Endothelial cell of umbilical vein (primary cell): ENCODE measurements at regions not wholly inside any gene's neighbourhood (a gene's known extent, or its start where the extent isn't known, plus 50 kb on each side); places are given as distances from the start of the nearest gene placed in this dataset.

ENCODE experiments used
- BruUV-seq: library from RNA; stranded (reverse); fragments of 400-500 nt; replicated peaks from 2 replicates; lab custom pipeline; 2021; lab: Mats Ljungman, UMichigan
- CTCF ChIA-PET: fragments of 300-600, 350-600 bp; sonication (Branson Sonifier 250); formaldehyde crosslinking; loops from one replicate; lab custom pipeline; 2021; ENCODE audit warnings: antibody characterized with exemption, inconsistent platforms; lab: Charles Lee
- POLR2A ChIA-PET: fragments of 300-600, 350-600 bp; sonication (Branson Sonifier 250); formaldehyde crosslinking; loops from one replicate; lab custom pipeline; 2021; ENCODE audit warnings: antibody characterized with exemption, inconsistent platforms; lab: Charles Lee
- DNase-seq: peaks from one replicate; pipeline ENCODE4 v3.0.0-alpha.2; 2011; ENCODE audit warnings: low read depth, low spot score
- FAIRE-seq: peaks from 2 replicates; lab custom pipeline; 2011; peaks lifted over from hg19 to GRCh38; lab: Jason Lieb, UNC
- H2AFZ ChIP-seq: 2 replicates; pipeline ENCODE4 v1.6.0; 2012; ENCODE audit warnings: low read depth, low read length, control low read depth, inconsistent platforms
- H3K27ac ChIP-seq: 2 replicates; pipeline ENCODE4 v1.5.1; 2011; ENCODE audit warnings: low read depth, mild to moderate bottlenecking, control low read depth, low read length, moderate library complexity; ENCODE audit not compliant: insufficient read depth
- H3K27me3 ChIP-seq, 2 experiments: 2 replicates each; pipeline versions ENCODE4 v1.6.0 to v1.6.1; 2011; ENCODE audit warnings: low read length in 2 of 2, mixed read lengths in 1 of 2; ENCODE audit not compliant: control insufficient read depth in 2 of 2, insufficient read depth in 2 of 2
- H3K36me3 ChIP-seq, 2 experiments: 2 replicates in 1 of 2; 3 replicates in 1 of 2; pipeline ENCODE4 v1.5.1; 2011; ENCODE audit warnings: low read length in 2 of 2, mild to moderate bottlenecking in 1 of 2, moderate library complexity in 1 of 2; ENCODE audit not compliant: control insufficient read depth in 2 of 2, insufficient read depth in 2 of 2; ENCODE audit errors: extremely low read depth in 1 of 2
- H3K4me1 ChIP-seq: 3 replicates; pipeline ENCODE4 v1.5.1; 2011; ENCODE audit warnings: mild to moderate bottlenecking, low read length; ENCODE audit not compliant: control insufficient read depth, insufficient read depth; ENCODE audit errors: extremely low read depth
- H3K4me2 ChIP-seq: 2 replicates; pipeline ENCODE4 v1.6.1; 2011; ENCODE audit warnings: low read length, control low read depth, mixed read lengths; ENCODE audit not compliant: insufficient read depth
- H3K4me3 ChIP-seq, 3 experiments: fragments of 200-600 bp in 1 of 3; sonication (generic), shearing (Covaris generic) in 1 of 3; replicated peaks in 1 of 3; 2 replicates each; pipeline ENCODE4 v1.5.1; 2011 to 2016; ENCODE audit warnings: control low read depth in 3 of 3, low read length in 3 of 3, mild to moderate bottlenecking in 2 of 3, inconsistent platforms in 1 of 3, low read depth in 1 of 3, moderate library complexity in 1 of 3; ENCODE audit not compliant: insufficient read depth in 1 of 3
- H3K79me2 ChIP-seq: 2 replicates; pipeline ENCODE4 v1.6.0; 2012; ENCODE audit warnings: low read length, inconsistent platforms; ENCODE audit not compliant: control insufficient read depth, insufficient read depth
- H3K9ac ChIP-seq: replicated peaks from 2 replicates; pipeline ENCODE3; 2011; ENCODE audit warnings: low read length, control low read depth; ENCODE audit not compliant: insufficient read depth; ENCODE audit errors: extremely low read depth
- H3K9me1 ChIP-seq: replicated peaks from 3 replicates; pipeline ENCODE4 v1.6.0; 2011; ENCODE audit warnings: mild to moderate bottlenecking, low read length; ENCODE audit not compliant: control insufficient read depth, insufficient read depth; ENCODE audit errors: extremely low read depth
- H3K9me3 ChIP-seq: replicated peaks from 2 replicates; pipeline ENCODE4 v1.5.1; 2012; ENCODE audit warnings: low read length, inconsistent platforms; ENCODE audit not compliant: control insufficient read depth, insufficient read depth
- H4K20me1 ChIP-seq: replicated peaks from 2 replicates; pipeline ENCODE3; 2011; ENCODE audit warnings: mild to moderate bottlenecking, low read length; ENCODE audit not compliant: control insufficient read depth, insufficient read depth; ENCODE audit errors: extremely low read depth
- CTCF ChIP-seq, 2 donors: IDR thresholded peaks; 1 replicate in 1 of 2; 2 replicates in 1 of 2; pipeline ENCODE4 v1.5.1; 2011; ENCODE audit warnings: low read length in 2 of 2, mild to moderate bottlenecking in 2 of 2, moderate library complexity in 2 of 2, control low read depth in 1 of 2, inconsistent platforms in 1 of 2, low read depth in 1 of 2; ENCODE audit not compliant: insufficient read depth in 1 of 2; ENCODE audit errors: extremely low read depth in 1 of 2
- EZH2 ChIP-seq: IDR thresholded peaks from 2 replicates; pipeline ENCODE4 v1.6.1; 2012; ENCODE audit warnings: borderline replicate concordance, low read depth, mild to moderate bottlenecking, moderate library complexity, low read length, inconsistent platforms; ENCODE audit not compliant: severe bottlenecking
- FOS ChIP-seq: IDR thresholded peaks from 2 replicates; pipeline ENCODE4 v1.6.1; 2011; ENCODE audit warnings: mild to moderate bottlenecking, low read length, moderate library complexity, borderline replicate concordance; ENCODE audit not compliant: insufficient read depth
- GATA2 ChIP-seq: IDR thresholded peaks from 2 replicates; pipeline ENCODE4 v1.7.0; 2011; ENCODE audit warnings: low read depth, mild to moderate bottlenecking, moderate library complexity, mixed read lengths, low read length; ENCODE audit not compliant: insufficient read length, insufficient read depth
- JUN ChIP-seq: IDR thresholded peaks from 2 replicates; pipeline ENCODE4 v1.6.1; 2011; ENCODE audit warnings: borderline replicate concordance, low read depth; ENCODE audit not compliant: insufficient read length, insufficient read depth
- MAX ChIP-seq: IDR thresholded peaks from 2 replicates; pipeline ENCODE4 v1.6.1; 2011; ENCODE audit not compliant: insufficient read depth, insufficient read length
- MYC ChIP-seq: IDR thresholded peaks from one replicate; pipeline ENCODE4 v1.6.1; 2011; ENCODE audit warnings: mild to moderate bottlenecking, low read depth, low read length
- POLR2A ChIP-seq: IDR thresholded peaks from 2 replicates; pipeline ENCODE4 v1.6.1; 2012; ENCODE audit warnings: low read depth, mild to moderate bottlenecking, control low read depth, low read length
- POLR2AphosphoS5 ChIP-seq: IDR thresholded peaks from 2 replicates; pipeline ENCODE4 v1.6.1; 2012; ENCODE audit warnings: low read depth, mild to moderate bottlenecking, control low read depth, low read length, moderate library complexity; ENCODE audit not compliant: insufficient read depth
- dilution Hi-C: fragments of 300-500 bp; cut with MboI; formaldehyde crosslinking; loops from one replicate; pipeline ENCODE4 v1.15.0; 2019; ENCODE audit warnings: low sequenced_read_pairs; ENCODE audit not compliant: extremely low pct_ligation_motif_present
- intact Hi-C: fragments of 100-400 bp; cut with micrococcal nuclease; formaldehyde crosslinking; loops from one replicate; pipeline ENCODE4 v1.10.0; 2022

- dilution Hi-C loops = no loop called here
- no peaks in the 10 kb centered on the region for H3K27me3 ChIP-seq
- TF ChIP-seq CTCF (IDR thresholded peaks at IDR 0.05; ENCODE audit: extremely low read depth in 1 of 2, insufficient read depth in 1 of 2, low read depth in 1 of 2, low read length in 2 of 2) = no peak
- peak; percentile 33 for TF ChIP-seq GATA2
- no peaks in the 10 kb centered on the region for H3K9me3 ChIP-seq
- H3K9me1 ChIP-seq = no peaks in the 10 kb centered on the region
- H3K9ac ChIP-seq = no peak overlapping the region
- DNase-seq (peak; percentile 32), FAIRE-seq (no peak)
- no peak overlapping the region for H3K27ac ChIP-seq
- intact Hi-C loops = loop anchor here (2.0 kb wide), 1 partner anchor 82 kb away; no protein-coding TSS in a partner anchor
- no peak overlapping the region for H3K4me2 ChIP-seq
- ChIA-PET POLR2A (no interaction called here), CTCF (no interaction called here)
- no peaks in the 10 kb centered on the region for H3K36me3 ChIP-seq
- peak overlapping the region; percentile 45 for H2AFZ ChIP-seq
- no TSS peak for BruUV-seq
- no peak overlapping the region for H3K4me3 ChIP-seq
- peaks cover 12% of the 10 kb centered on the region for H3K4me1 ChIP-seq
- no peaks in the 10 kb centered on the region for H3K79me2 ChIP-seq
- H4K20me1 ChIP-seq = no peaks in the 10 kb centered on the region
These were observed 566.9 kb upstream of the CCDC54 start for GRCh38 chr3:106810300-106810875.

DNA sequence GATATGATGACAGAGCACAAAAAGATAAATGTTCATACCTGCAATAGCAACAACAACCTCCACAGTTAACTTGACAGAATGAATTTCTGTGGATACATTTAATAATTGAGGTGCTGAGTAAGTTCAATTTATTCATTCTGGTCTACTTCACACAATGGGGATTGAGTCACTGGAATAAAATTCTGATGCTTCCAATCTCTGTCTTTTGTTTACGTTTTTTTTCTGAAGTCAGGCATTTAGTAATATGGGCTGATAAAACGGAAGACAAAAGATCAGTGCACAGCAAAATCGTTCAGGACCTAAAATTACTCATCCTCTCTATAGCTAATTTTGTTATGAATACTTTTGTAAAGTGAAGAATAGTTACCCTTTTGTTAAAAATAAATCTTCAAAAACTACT, 565.9 kb upstream of the CCDC54 start:
- peak; percentile 65 for DNase-seq
- Histone ChIP-seq H3K27me3 (no peaks in the 10 kb centered on the region), H3K9ac (no peak overlapping the region), H3K4me3 (no peak overlapping the region), H3K4me2 (peak overlapping the region; percentile 22), H3K79me2 (no peaks in the 10 kb centered on the region), H4K20me1 (no peaks in the 10 kb centered on the region), H3K4me1 (peaks cover 12% of the 10 kb centered on the region), H3K9me3 (no peaks in the 10 kb centered on the region), H2AFZ (peak overlapping the region; percentile 15), H3K36me3 (no peaks in the 10 kb centered on the region), H3K27ac (no peak overlapping the region), H3K9me1 (no peaks in the 10 kb centered on the region)
- dilution Hi-C loops = no loop called here
- no TSS peak for BruUV-seq
- intact Hi-C loops = loop anchor here (2.0 kb wide), 1 partner anchor 83 kb away; no protein-coding TSS in a partner anchor
- ChIA-PET CTCF (no interaction called here), POLR2A (no interaction called here)
- no peak for TF ChIP-seq CTCF (IDR thresholded peaks at IDR 0.05; ENCODE audit: extremely low read depth in 1 of 2, insufficient read depth in 1 of 2, low read depth in 1 of 2, low read length in 2 of 2)
- no peak for TF ChIP-seq POLR2A
- no peak for TF ChIP-seq MAX
- no peak for TF ChIP-seq MYC
- peak; percentile 44 for TF ChIP-seq FOS
- no peak for TF ChIP-seq POLR2AphosphoS5
- peak; percentile 9 for TF ChIP-seq JUN
- no peak for TF ChIP-seq EZH2
- TF ChIP-seq GATA2 = no peak
- peak; percentile 76 for FAIRE-seq
